SK-N-SH treated with all-trans-retinoic acid at 6 μM for 48 hours (cell line): ENCODE measurements at regions not wholly inside any gene's neighbourhood (a gene's known extent, or its start where the extent isn't known, plus 50 kb on each side); places are given as distances from the start of the nearest gene placed in this dataset.

Source experiments
- ATAC-seq: fragments of 200-7000 bp; cut with Tn5 transposase; 3 replicates; pipeline ENCODE4 v1.9.1; 2020; ENCODE audit warnings: mild to moderate bottlenecking, moderate library complexity
- ARNTL ChIP-seq: fragments of 450-650 bp; formaldehyde crosslinking; IDR thresholded peaks from 2 replicates; pipeline ENCODE4 v1.5.0; 2020; ENCODE audit warnings: low read depth, mild to moderate bottlenecking, moderate library complexity, borderline replicate concordance
- BACH2 ChIP-seq: fragments of 250-450 bp; sonication (Bioruptor Pico); IDR thresholded peaks from 2 replicates; pipeline ENCODE4 v1.9.0; 2021; ENCODE audit warnings: mild to moderate bottlenecking, borderline replicate concordance
- CREB5 ChIP-seq: fragments of 250-450 bp; sonication (Bioruptor Pico); IDR thresholded peaks from 2 replicates; pipeline ENCODE4 v1.5.1; 2020; ENCODE audit warnings: low read depth, mild to moderate bottlenecking, moderate library complexity
- CSDC2 ChIP-seq: fragments of 250-450 bp; sonication (Bioruptor Pico); IDR thresholded peaks from 2 replicates; pipeline ENCODE4 v1.5.0; 2020; ENCODE audit warnings: mild to moderate bottlenecking, moderate library complexity
- CSRNP3 ChIP-seq: fragments of 250-450 bp; sonication (Bioruptor Pico); IDR thresholded peaks from 2 replicates; pipeline ENCODE4 v1.5.1; 2021; ENCODE audit warnings: mild to moderate bottlenecking, moderate library complexity
- ESRRG ChIP-seq: fragments of 250-450 bp; sonication (Bioruptor Pico); IDR thresholded peaks from 2 replicates; pipeline ENCODE4 v1.6.1; 2021; ENCODE audit warnings: mild to moderate bottlenecking
- ISL1 ChIP-seq: fragments of 250-450 bp; sonication (Bioruptor Pico); IDR thresholded peaks from 2 replicates; pipeline ENCODE4 v2.1.2; 2022; ENCODE audit warnings: mild to moderate bottlenecking, moderate library complexity
- OSR1 ChIP-seq: fragments of 250-450 bp; sonication (Bioruptor Pico); IDR thresholded peaks from 2 replicates; pipeline ENCODE4 v1.8.0; 2022; ENCODE audit warnings: moderate library complexity, mild to moderate bottlenecking, inconsistent platforms
- PATZ1 ChIP-seq: fragments of 250-450 bp; sonication (Bioruptor Pico); IDR thresholded peaks from 2 replicates; pipeline ENCODE4 v1.8.0; 2020; ENCODE audit warnings: mild to moderate bottlenecking, moderate library complexity, borderline replicate concordance
- POU6F1 ChIP-seq: fragments of 250-450 bp; sonication (Bioruptor Pico); IDR thresholded peaks from 2 replicates; pipeline ENCODE4 v1.8.0; 2021; ENCODE audit warnings: low read depth, mild to moderate bottlenecking, moderate library complexity, borderline replicate concordance
- PPARA ChIP-seq: fragments of 250-450 bp; sonication (Bioruptor Pico); IDR thresholded peaks from 2 replicates; pipeline ENCODE4 v1.5.0; 2020; ENCODE audit warnings: mild to moderate bottlenecking, borderline replicate concordance
- SNAI2 ChIP-seq: fragments of 250-450 bp; sonication (Bioruptor Pico); IDR thresholded peaks from 2 replicates; pipeline ENCODE4 v1.5.0; 2020; ENCODE audit warnings: mild to moderate bottlenecking, moderate library complexity
- TCF4 ChIP-seq: fragments of 250-450 bp; sonication (Bioruptor Pico); IDR thresholded peaks from 2 replicates; pipeline ENCODE4 v1.8.0; 2021; ENCODE audit warnings: mild to moderate bottlenecking, moderate library complexity, borderline replicate concordance
- TOX ChIP-seq: fragments of 250-450 bp; sonication (Bioruptor Pico); IDR thresholded peaks from 2 replicates; pipeline ENCODE4 v1.8.0; 2021; ENCODE audit warnings: mild to moderate bottlenecking, moderate library complexity, borderline replicate concordance
- TSHZ2 ChIP-seq: fragments of 250-450 bp; sonication (Bioruptor Pico); IDR thresholded peaks from 2 replicates; pipeline ENCODE4 v1.5.0; 2020; ENCODE audit warnings: mild to moderate bottlenecking, moderate library complexity
- ZC3H10 ChIP-seq: fragments of 250-450 bp; sonication (Bioruptor Pico); IDR thresholded peaks from 2 replicates; pipeline ENCODE4 v1.5.1; 2021; ENCODE audit warnings: mild to moderate bottlenecking, moderate library complexity
- ZFP30 ChIP-seq: fragments of 450-650 bp; formaldehyde crosslinking; IDR thresholded peaks from 2 replicates; pipeline ENCODE4 v1.5.0; 2022; ENCODE audit warnings: mild to moderate bottlenecking, moderate library complexity
- ZNF565 ChIP-seq: fragments of 450-650 bp; formaldehyde crosslinking; conservative IDR thresholded peaks from 2 replicates; pipeline ENCODE4 v1.5.0; 2020; ENCODE audit warnings: low read depth, mild to moderate bottlenecking, moderate library complexity
- ZNF70 ChIP-seq: fragments of 450-650 bp; formaldehyde crosslinking; IDR thresholded peaks from 2 replicates; pipeline ENCODE4 v1.5.0; 2020; ENCODE audit warnings: mild to moderate bottlenecking, moderate library complexity
- ZNF8 ChIP-seq: fragments of 450-650 bp; formaldehyde crosslinking; IDR thresholded peaks from 2 replicates; pipeline ENCODE4 v1.5.0; 2020; ENCODE audit warnings: mild to moderate bottlenecking, moderate library complexity

- no peak for TF ChIP-seq ESRRG (CRISPR knock-in tag)
- TF ChIP-seq PPARA (CRISPR knock-in tag), result no peak
- TF ChIP-seq SNAI2 (CRISPR knock-in tag), result no peak
- no peak for TF ChIP-seq ZFP30
- no peak for TF ChIP-seq BACH2 (CRISPR knock-in tag)
- no peak for TF ChIP-seq CREB5 (CRISPR knock-in tag)
- no peak for TF ChIP-seq CSDC2
- no peak for TF ChIP-seq ZNF8 (CRISPR knock-in tag)
- TF ChIP-seq POU6F1 (CRISPR knock-in tag), result no peak
- no peak for TF ChIP-seq TCF4
- TF ChIP-seq ISL1 (CRISPR knock-in tag), result no peak
- TF ChIP-seq OSR1 (CRISPR knock-in tag), result no peak
- TF ChIP-seq TOX (CRISPR knock-in tag), result no peak
- no peak for TF ChIP-seq ZNF565 (CRISPR knock-in tag)
- no peak for ATAC-seq
Observed at GRCh38 chr4:155491336-155492120, 114.8 kb upstream of the MAP9 start.

GRCh38 chr4:155489271-155489670 is 112.5 kb upstream of the MAP9 start:
- TF ChIP-seq PPARA (CRISPR knock-in tag), result no peak
- TF ChIP-seq CREB5 (CRISPR knock-in tag), result no peak
- TF ChIP-seq ZNF70, result no peak
- no peak for TF ChIP-seq ZC3H10 (CRISPR knock-in tag)
- no peak for TF ChIP-seq CSDC2
- TF ChIP-seq ARNTL (CRISPR knock-in tag), result no peak
- TF ChIP-seq TSHZ2 (CRISPR knock-in tag), result no peak
- TF ChIP-seq CSRNP3 (CRISPR knock-in tag), result no peak
- TF ChIP-seq TCF4, result no peak
- ATAC-seq, result no peak

GRCh38 chr4:155488691-155489090 is 111.9 kb upstream of the MAP9 start:
- ATAC-seq, result no peak
- TF ChIP-seq ZNF8 (CRISPR knock-in tag), result no peak
- no peak for TF ChIP-seq ARNTL (CRISPR knock-in tag)
- no peak for TF ChIP-seq POU6F1 (CRISPR knock-in tag)
- no peak for TF ChIP-seq PPARA (CRISPR knock-in tag)
- no peak for TF ChIP-seq PATZ1 (CRISPR knock-in tag)
- no peak for TF ChIP-seq TCF4
- no peak for TF ChIP-seq CSDC2
- no peak for TF ChIP-seq ZC3H10 (CRISPR knock-in tag)
- TF ChIP-seq SNAI2 (CRISPR knock-in tag), result no peak
- TF ChIP-seq TSHZ2 (CRISPR knock-in tag), result no peak
